ENCODE measurements at regions not wholly inside any gene's neighbourhood (a gene's known extent, or its start where the extent isn't known, plus 50 kb on each side); places are given as distances from the start of the nearest gene placed in this dataset.

DNA sequence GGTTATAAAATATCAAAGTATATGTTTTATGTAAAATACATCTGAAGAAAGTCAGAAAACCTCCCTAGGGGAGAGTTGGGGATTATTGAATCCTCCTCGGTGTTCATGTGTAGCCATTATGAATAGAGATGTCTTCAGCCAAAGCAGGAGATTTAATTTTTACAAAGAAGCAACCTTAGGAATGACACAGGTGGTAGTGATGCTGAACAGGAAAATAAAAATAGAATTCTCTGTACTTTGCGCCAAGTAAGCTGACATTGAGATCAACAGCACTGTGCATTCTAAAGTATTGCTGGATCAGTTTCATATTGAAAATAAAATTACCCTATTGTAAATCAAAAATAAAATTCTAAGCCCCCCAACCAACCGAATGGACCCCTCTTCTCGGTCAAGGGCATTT, 132.8 kb upstream of the TRHDE start:
- BruUV-seq (replicated peaks): no TSS peak
- H4K20me1 ChIP-seq (ENCODE audit: insufficient read depth): no peaks in the 10 kb centered on the region
- intact Hi-C loops (cut with micrococcal nuclease): no loop called here
- no peaks in the 10 kb centered on the region for H3K9me3 ChIP-seq (ENCODE audit: control insufficient read depth in 1 of 2, insufficient read depth in 1 of 2, low read depth in 1 of 2, low read length in 2 of 2)
- H3K36me3 ChIP-seq (ENCODE audit: control insufficient read depth in 1 of 2, insufficient read depth in 2 of 2, low read length in 2 of 2): no peaks in the 10 kb centered on the region
- H3K4me2 ChIP-seq (ENCODE audit: low read length): no peak overlapping the region
- H3K79me2 ChIP-seq (ENCODE audit: insufficient read depth, low read length): no peaks in the 10 kb centered on the region
- RAD21 ChIA-PET (ENCODE audit: low non-redundant PET in 1 of 2, low total read pairs in 2 of 2, uncharacterized antibody in 2 of 2, unreplicated experiment in 2 of 2): no interaction called here
- ATAC-seq (no peak), DNase-seq (ENCODE audit: low read depth, low spot score) (no peak)
- no peaks in the 10 kb centered on the region for H3K4me1 ChIP-seq (ENCODE audit: control insufficient read depth in 1 of 2, insufficient read depth in 2 of 2, low read length in 2 of 2)
- no peak overlapping the region for H2AFZ ChIP-seq (ENCODE audit: low read depth, low read length, poor library complexity, severe bottlenecking)
- POLR2A ChIA-PET: no interaction called here
- CTCF ChIA-PET: no interaction called here
- TF ChIP-seq CEBPB (IDR thresholded peaks at IDR 0.05; ENCODE audit: low read depth) (no peak), EGR1 (IDR thresholded peaks at IDR 0.05; ENCODE audit: low read depth) (no peak), SP1 (IDR thresholded peaks at IDR 0.05; ENCODE audit: low read depth) (no peak), YY1 (IDR thresholded peaks at IDR 0.05; ENCODE audit: extremely low read depth, insufficient replicate concordance, low read depth, low read length) (no peak), FOSL1 (IDR thresholded peaks at IDR 0.05; ENCODE audit: low read depth) (no peak)
- TF ChIP-seq, protein P1, sequence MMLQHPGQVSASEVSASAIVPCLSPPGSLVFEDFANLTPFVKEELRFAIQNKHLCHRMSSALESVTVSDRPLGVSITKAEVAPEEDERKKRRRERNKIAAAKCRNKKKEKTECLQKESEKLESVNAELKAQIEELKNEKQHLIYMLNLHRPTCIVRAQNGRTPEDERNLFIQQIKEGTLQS (IDR thresholded peaks at IDR 0.05): no peak
- H3K9me2 ChIP-seq (ENCODE audit: insufficient read depth): no peaks in the 10 kb centered on the region
- H3K4me3 ChIP-seq (replicated peaks in 1 of 2; ENCODE audit: low read depth in 1 of 2, low read length in 2 of 2): no peak overlapping the region
- no peak overlapping the region for H3K27ac ChIP-seq (ENCODE audit: low read depth, low read length)
- no peak overlapping the region for H3K9ac ChIP-seq (ENCODE audit: low read length)
- H3K27me3 ChIP-seq (ENCODE audit: insufficient read depth, low read length): no peaks in the 10 kb centered on the region

DNA sequence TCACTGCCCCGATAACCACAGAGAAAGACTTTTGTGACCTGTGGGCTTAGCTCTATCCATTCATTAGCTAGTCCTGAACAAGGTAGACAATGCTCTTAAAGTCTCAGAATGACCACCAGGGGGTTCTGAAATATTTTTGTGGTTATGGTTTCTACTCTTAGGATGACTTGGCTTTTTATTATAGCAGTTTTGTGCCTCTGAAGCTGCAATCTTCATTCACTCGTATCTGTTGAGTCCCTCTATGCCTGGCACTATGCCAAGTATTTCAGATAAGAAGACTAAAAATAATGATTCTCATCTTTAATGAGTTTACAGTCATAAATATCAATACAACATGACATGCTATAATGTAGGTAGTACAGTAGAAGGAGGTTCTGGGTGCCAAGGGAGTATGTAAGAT, 130.8 kb upstream of the TRHDE start:
- Histone ChIP-seq H3K4me3 (replicated peaks in 1 of 2; ENCODE audit: low read depth in 1 of 2, low read length in 2 of 2) (no peak overlapping the region), H3K4me2 (ENCODE audit: low read length) (no peak overlapping the region), H4K20me1 (ENCODE audit: insufficient read depth) (no peaks in the 10 kb centered on the region), H3K4me1 (ENCODE audit: control insufficient read depth in 1 of 2, insufficient read depth in 2 of 2, low read length in 2 of 2) (no peaks in the 10 kb centered on the region), H3K36me3 (ENCODE audit: control insufficient read depth in 1 of 2, insufficient read depth in 2 of 2, low read length in 2 of 2) (no peaks in the 10 kb centered on the region), H3K9ac (ENCODE audit: low read length) (no peak overlapping the region), H3K9me2 (ENCODE audit: insufficient read depth) (no peaks in the 10 kb centered on the region), H3K9me3 (ENCODE audit: control insufficient read depth in 1 of 2, insufficient read depth in 1 of 2, low read depth in 1 of 2, low read length in 2 of 2) (no peaks in the 10 kb centered on the region), H3K27ac (ENCODE audit: low read depth, low read length) (no peak overlapping the region), H3K27me3 (ENCODE audit: insufficient read depth, low read length) (no peaks in the 10 kb centered on the region), H2AFZ (ENCODE audit: low read depth, low read length, poor library complexity, severe bottlenecking) (no peak overlapping the region), H3K79me2 (ENCODE audit: insufficient read depth, low read length) (no peaks in the 10 kb centered on the region)
- TF ChIP-seq ELF1 (IDR thresholded peaks at IDR 0.05; ENCODE audit: borderline replicate concordance, low read depth): no peak
- TF ChIP-seq, protein P2, sequence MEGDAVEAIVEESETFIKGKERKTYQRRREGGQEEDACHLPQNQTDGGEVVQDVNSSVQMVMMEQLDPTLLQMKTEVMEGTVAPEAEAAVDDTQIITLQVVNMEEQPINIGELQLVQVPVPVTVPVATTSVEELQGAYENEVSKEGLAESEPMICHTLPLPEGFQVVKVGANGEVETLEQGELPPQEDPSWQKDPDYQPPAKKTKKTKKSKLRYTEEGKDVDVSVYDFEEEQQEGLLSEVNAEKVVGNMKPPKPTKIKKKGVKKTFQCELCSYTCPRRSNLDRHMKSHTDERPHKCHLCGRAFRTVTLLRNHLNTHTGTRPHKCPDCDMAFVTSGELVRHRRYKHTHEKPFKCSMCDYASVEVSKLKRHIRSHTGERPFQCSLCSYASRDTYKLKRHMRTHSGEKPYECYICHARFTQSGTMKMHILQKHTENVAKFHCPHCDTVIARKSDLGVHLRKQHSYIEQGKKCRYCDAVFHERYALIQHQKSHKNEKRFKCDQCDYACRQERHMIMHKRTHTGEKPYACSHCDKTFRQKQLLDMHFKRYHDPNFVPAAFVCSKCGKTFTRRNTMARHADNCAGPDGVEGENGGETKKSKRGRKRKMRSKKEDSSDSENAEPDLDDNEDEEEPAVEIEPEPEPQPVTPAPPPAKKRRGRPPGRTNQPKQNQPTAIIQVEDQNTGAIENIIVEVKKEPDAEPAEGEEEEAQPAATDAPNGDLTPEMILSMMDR (IDR thresholded peaks at IDR 0.05 in 2 of 3, conservative IDR thresholded peaks at IDR 0.05 in 1 of 3; ENCODE audit: borderline replicate concordance in 1 of 3, insufficient read depth in 1 of 3, low read depth in 2 of 3, low read length in 2 of 3): peak in 2 of 3 experiments; percentile 46 to 68; a peak in 4 of 6 replicates
- TF ChIP-seq EZH2phosphoT487 (IDR thresholded peaks at IDR 0.05; ENCODE audit: borderline replicate concordance): no peak
- TF ChIP-seq, protein P3, sequence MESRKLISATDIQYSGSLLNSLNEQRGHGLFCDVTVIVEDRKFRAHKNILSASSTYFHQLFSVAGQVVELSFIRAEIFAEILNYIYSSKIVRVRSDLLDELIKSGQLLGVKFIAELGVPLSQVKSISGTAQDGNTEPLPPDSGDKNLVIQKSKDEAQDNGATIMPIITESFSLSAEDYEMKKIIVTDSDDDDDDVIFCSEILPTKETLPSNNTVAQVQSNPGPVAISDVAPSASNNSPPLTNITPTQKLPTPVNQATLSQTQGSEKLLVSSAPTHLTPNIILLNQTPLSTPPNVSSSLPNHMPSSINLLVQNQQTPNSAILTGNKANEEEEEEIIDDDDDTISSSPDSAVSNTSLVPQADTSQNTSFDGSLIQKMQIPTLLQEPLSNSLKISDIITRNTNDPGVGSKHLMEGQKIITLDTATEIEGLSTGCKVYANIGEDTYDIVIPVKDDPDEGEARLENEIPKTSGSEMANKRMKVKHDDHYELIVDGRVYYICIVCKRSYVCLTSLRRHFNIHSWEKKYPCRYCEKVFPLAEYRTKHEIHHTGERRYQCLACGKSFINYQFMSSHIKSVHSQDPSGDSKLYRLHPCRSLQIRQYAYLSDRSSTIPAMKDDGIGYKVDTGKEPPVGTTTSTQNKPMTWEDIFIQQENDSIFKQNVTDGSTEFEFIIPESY (IDR thresholded peaks at IDR 0.05; ENCODE audit: extremely low read depth, insufficient replicate concordance, low read length): no peak
- TF ChIP-seq ZNF274 (IDR thresholded peaks at IDR 0.05; ENCODE audit: low read depth, low read length): no peak
- no peak for TF ChIP-seq POLR2AphosphoS5 (IDR thresholded peaks at IDR 0.05; ENCODE audit: low read depth, low read length)
- TF ChIP-seq ZFX (IDR thresholded peaks at IDR 0.05): no peak
- DNase-seq (ENCODE audit: low read depth, low spot score) (peak; percentile 22), ATAC-seq (peak; percentile 81)
- no TSS peak for BruUV-seq (replicated peaks)
- ChIA-PET CTCF (interaction anchor here (1.0 to 1.7 kb wide), 4 partner anchors 8 to 124 kb away, joined by 3 to 6 read pairs (median 4); no protein-coding TSS in a partner anchor), POLR2A (no interaction called here), RAD21 (ENCODE audit: low non-redundant PET in 1 of 2, low total read pairs in 2 of 2, uncharacterized antibody in 2 of 2, unreplicated experiment in 2 of 2) (no interaction called here)
- intact Hi-C loops (cut with micrococcal nuclease): no loop called here

Data from HCT116 (cell line).